SK-N-SH treated with all-trans-retinoic acid at 6 μM for 48 hours (cell line): ENCODE measurements at regions not wholly inside any gene's neighbourhood (a gene's known extent, or its start where the extent isn't known, plus 50 kb on each side); places are given as distances from the start of the nearest gene placed in this dataset.

ENCODE experiments used
- ATAC-seq: fragments of 200-7000 bp; cut with Tn5 transposase; 3 replicates; pipeline ENCODE4 v1.9.1; 2020; ENCODE audit warnings: mild to moderate bottlenecking, moderate library complexity
- BACH2 ChIP-seq: fragments of 250-450 bp; sonication (Bioruptor Pico); IDR thresholded peaks from 2 replicates; pipeline ENCODE4 v1.9.0; 2021; ENCODE audit warnings: mild to moderate bottlenecking, borderline replicate concordance
- CSDC2 ChIP-seq: fragments of 250-450 bp; sonication (Bioruptor Pico); IDR thresholded peaks from 2 replicates; pipeline ENCODE4 v1.5.0; 2020; ENCODE audit warnings: mild to moderate bottlenecking, moderate library complexity
- ESRRG ChIP-seq: fragments of 250-450 bp; sonication (Bioruptor Pico); IDR thresholded peaks from 2 replicates; pipeline ENCODE4 v1.6.1; 2021; ENCODE audit warnings: mild to moderate bottlenecking
- GLIS3 ChIP-seq: fragments of 250-450 bp; sonication (Bioruptor Pico); IDR thresholded peaks from 2 replicates; pipeline ENCODE4 v1.5.0; 2020; ENCODE audit warnings: mild to moderate bottlenecking, moderate library complexity
- ISL1 ChIP-seq: fragments of 250-450 bp; sonication (Bioruptor Pico); IDR thresholded peaks from 2 replicates; pipeline ENCODE4 v2.1.2; 2022; ENCODE audit warnings: mild to moderate bottlenecking, moderate library complexity
- OSR1 ChIP-seq: fragments of 250-450 bp; sonication (Bioruptor Pico); IDR thresholded peaks from 2 replicates; pipeline ENCODE4 v1.8.0; 2022; ENCODE audit warnings: moderate library complexity, mild to moderate bottlenecking, inconsistent platforms
- PPARA ChIP-seq: fragments of 250-450 bp; sonication (Bioruptor Pico); IDR thresholded peaks from 2 replicates; pipeline ENCODE4 v1.5.0; 2020; ENCODE audit warnings: mild to moderate bottlenecking, borderline replicate concordance
- RARB ChIP-seq: fragments of 250-450 bp; sonication (Bioruptor Pico); IDR thresholded peaks from 2 replicates; pipeline ENCODE4 v1.8.0; 2021; ENCODE audit warnings: mild to moderate bottlenecking, moderate library complexity
- SNAI2 ChIP-seq: fragments of 250-450 bp; sonication (Bioruptor Pico); IDR thresholded peaks from 2 replicates; pipeline ENCODE4 v1.5.0; 2020; ENCODE audit warnings: mild to moderate bottlenecking, moderate library complexity
- TCF4 ChIP-seq: fragments of 250-450 bp; sonication (Bioruptor Pico); IDR thresholded peaks from 2 replicates; pipeline ENCODE4 v1.8.0; 2021; ENCODE audit warnings: mild to moderate bottlenecking, moderate library complexity, borderline replicate concordance
- TOX ChIP-seq: fragments of 250-450 bp; sonication (Bioruptor Pico); IDR thresholded peaks from 2 replicates; pipeline ENCODE4 v1.8.0; 2021; ENCODE audit warnings: mild to moderate bottlenecking, moderate library complexity, borderline replicate concordance
- ZC3H10 ChIP-seq: fragments of 250-450 bp; sonication (Bioruptor Pico); IDR thresholded peaks from 2 replicates; pipeline ENCODE4 v1.5.1; 2021; ENCODE audit warnings: mild to moderate bottlenecking, moderate library complexity
- ZFP3 ChIP-seq: fragments of 250-450 bp; sonication (Bioruptor Pico); IDR thresholded peaks from 2 replicates; pipeline ENCODE4 v1.5.0; 2020; ENCODE audit warnings: mild to moderate bottlenecking, moderate library complexity
- ZFP30 ChIP-seq: fragments of 450-650 bp; formaldehyde crosslinking; IDR thresholded peaks from 2 replicates; pipeline ENCODE4 v1.5.0; 2022; ENCODE audit warnings: mild to moderate bottlenecking, moderate library complexity
- ZNF565 ChIP-seq: fragments of 450-650 bp; formaldehyde crosslinking; conservative IDR thresholded peaks from 2 replicates; pipeline ENCODE4 v1.5.0; 2020; ENCODE audit warnings: low read depth, mild to moderate bottlenecking, moderate library complexity
- ZNF70 ChIP-seq: fragments of 450-650 bp; formaldehyde crosslinking; IDR thresholded peaks from 2 replicates; pipeline ENCODE4 v1.5.0; 2020; ENCODE audit warnings: mild to moderate bottlenecking, moderate library complexity
- ZNF8 ChIP-seq: fragments of 450-650 bp; formaldehyde crosslinking; IDR thresholded peaks from 2 replicates; pipeline ENCODE4 v1.5.0; 2020; ENCODE audit warnings: mild to moderate bottlenecking, moderate library complexity
- TF ChIP-seq, protein P1 (sequence below): fragments of 250-450 bp; sonication (Bioruptor Pico); IDR thresholded peaks from 2 replicates; pipeline ENCODE4 v1.5.0; 2020; ENCODE audit warnings: mild to moderate bottlenecking, moderate library complexity
- TF ChIP-seq, protein P2 (sequence below): fragments of 250-450 bp; sonication (Bioruptor Pico); IDR thresholded peaks from 2 replicates; pipeline ENCODE4 v1.8.0; 2020; ENCODE audit warnings: mild to moderate bottlenecking, moderate library complexity, borderline replicate concordance

DNA sequence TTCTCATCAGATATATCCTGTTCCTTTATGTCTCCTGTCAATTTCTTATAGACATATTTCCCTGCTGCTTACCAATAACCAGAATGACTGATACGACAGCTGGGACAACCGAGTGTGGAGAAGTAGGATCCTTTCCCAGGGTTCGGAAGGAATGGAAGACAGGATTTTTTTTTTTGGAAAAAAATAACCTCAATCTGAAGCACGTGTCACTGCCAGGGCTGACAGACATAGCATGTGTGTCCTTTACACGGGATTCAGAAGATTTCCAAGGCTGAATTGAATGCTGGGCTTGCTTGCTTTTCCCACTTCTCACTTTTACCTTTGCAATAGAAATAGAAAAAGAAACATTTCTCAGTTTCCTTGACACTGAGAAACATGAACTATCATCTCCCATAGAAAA lies 245.7 kb downstream of the GRIN2B start (continued):
- TF ChIP-seq, protein P1, sequence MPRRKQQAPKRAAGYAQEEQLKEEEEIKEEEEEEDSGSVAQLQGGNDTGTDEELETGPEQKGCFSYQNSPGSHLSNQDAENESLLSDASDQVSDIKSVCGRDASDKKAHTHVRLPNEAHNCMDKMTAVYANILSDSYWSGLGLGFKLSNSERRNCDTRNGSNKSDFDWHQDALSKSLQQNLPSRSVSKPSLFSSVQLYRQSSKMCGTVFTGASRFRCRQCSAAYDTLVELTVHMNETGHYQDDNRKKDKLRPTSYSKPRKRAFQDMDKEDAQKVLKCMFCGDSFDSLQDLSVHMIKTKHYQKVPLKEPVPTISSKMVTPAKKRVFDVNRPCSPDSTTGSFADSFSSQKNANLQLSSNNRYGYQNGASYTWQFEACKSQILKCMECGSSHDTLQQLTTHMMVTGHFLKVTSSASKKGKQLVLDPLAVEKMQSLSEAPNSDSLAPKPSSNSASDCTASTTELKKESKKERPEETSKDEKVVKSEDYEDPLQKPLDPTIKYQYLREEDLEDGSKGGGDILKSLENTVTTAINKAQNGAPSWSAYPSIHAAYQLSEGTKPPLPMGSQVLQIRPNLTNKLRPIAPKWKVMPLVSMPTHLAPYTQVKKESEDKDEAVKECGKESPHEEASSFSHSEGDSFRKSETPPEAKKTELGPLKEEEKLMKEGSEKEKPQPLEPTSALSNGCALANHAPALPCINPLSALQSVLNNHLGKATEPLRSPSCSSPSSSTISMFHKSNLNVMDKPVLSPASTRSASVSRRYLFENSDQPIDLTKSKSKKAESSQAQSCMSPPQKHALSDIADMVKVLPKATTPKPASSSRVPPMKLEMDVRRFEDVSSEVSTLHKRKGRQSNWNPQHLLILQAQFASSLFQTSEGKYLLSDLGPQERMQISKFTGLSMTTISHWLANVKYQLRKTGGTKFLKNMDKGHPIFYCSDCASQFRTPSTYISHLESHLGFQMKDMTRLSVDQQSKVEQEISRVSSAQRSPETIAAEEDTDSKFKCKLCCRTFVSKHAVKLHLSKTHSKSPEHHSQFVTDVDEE (CRISPR knock-in tag) = no peak
- TF ChIP-seq GLIS3 (CRISPR knock-in tag) (no peak), CSDC2 (CRISPR knock-in tag) (no peak), TCF4 (CRISPR knock-in tag) (no peak), RARB (CRISPR knock-in tag) (no peak)

GRCh38 chr12:13734584-13735152 lies 246.7 kb downstream of the GRIN2B start:
- no peak for ATAC-seq
- TF ChIP-seq ZNF565 (no peak), ESRRG (CRISPR knock-in tag) (no peak)

GRCh38 chr12:13727707-13728195 lies 253.7 kb downstream of the GRIN2B start:
- TF ChIP-seq ZFP30 (CRISPR knock-in tag) (no peak), ISL1 (CRISPR knock-in tag) (no peak), SNAI2 (CRISPR knock-in tag) (no peak), CSDC2 (CRISPR knock-in tag) (no peak), GLIS3 (CRISPR knock-in tag) (no peak)
- TF ChIP-seq, protein P1 (CRISPR knock-in tag) = no peak
- TF ChIP-seq, protein P2, sequence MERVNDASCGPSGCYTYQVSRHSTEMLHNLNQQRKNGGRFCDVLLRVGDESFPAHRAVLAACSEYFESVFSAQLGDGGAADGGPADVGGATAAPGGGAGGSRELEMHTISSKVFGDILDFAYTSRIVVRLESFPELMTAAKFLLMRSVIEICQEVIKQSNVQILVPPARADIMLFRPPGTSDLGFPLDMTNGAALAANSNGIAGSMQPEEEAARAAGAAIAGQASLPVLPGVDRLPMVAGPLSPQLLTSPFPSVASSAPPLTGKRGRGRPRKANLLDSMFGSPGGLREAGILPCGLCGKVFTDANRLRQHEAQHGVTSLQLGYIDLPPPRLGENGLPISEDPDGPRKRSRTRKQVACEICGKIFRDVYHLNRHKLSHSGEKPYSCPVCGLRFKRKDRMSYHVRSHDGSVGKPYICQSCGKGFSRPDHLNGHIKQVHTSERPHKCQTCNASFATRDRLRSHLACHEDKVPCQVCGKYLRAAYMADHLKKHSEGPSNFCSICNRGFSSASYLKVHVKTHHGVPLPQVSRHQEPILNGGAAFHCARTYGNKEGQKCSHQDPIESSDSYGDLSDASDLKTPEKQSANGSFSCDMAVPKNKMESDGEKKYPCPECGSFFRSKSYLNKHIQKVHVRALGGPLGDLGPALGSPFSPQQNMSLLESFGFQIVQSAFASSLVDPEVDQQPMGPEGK (CRISPR knock-in tag) = no peak
- no peak for ATAC-seq

- TF ChIP-seq, protein P1 (CRISPR knock-in tag) = no peak
- TF ChIP-seq TOX (no peak), PPARA (no peak), ZC3H10 (CRISPR knock-in tag) (no peak), ZFP30 (CRISPR knock-in tag) (no peak), ZFP3 (CRISPR knock-in tag) (no peak), ZNF8 (CRISPR knock-in tag) (no peak), TCF4 (CRISPR knock-in tag) (no peak), ISL1 (CRISPR knock-in tag) (no peak), OSR1 (no peak), ZNF565 (no peak), ZNF70 (CRISPR knock-in tag) (no peak), CSDC2 (CRISPR knock-in tag) (no peak), GLIS3 (CRISPR knock-in tag) (no peak), BACH2 (no peak), ESRRG (CRISPR knock-in tag) (no peak)
- TF ChIP-seq, protein P2 (CRISPR knock-in tag) = no peak
- TF ChIP-seq, all 23 proteins: peak for 0
- no peak for ATAC-seq
These were observed 256.4 kb downstream of the GRIN2B start for GRCh38 chr12:13725049-13725448.
